Gastrocnemius medialis (tissue), 4 donors: ENCODE measurements at regions not wholly inside any gene's neighbourhood (a gene's known extent, or its start where the extent isn't known, plus 50 kb on each side); places are given as distances from the start of the nearest gene placed in this dataset.

Experiments
- CTCF ChIP-seq, 5 experiments: fragments of 450-650 bp in 3 of 5; fragments of 200-600 bp in 2 of 5; sonication (generic) in 2 of 5; IDR thresholded peaks in 4 of 5; conservative IDR thresholded peaks in 1 of 5; 1 replicate in 4 of 5; 2 replicates in 1 of 5; pipeline ENCODE4 v1.5.1; 2016 to 2019; ENCODE audit warnings: antibody characterized with exemption in 5 of 5, mild to moderate bottlenecking in 3 of 5, moderate library complexity in 3 of 5
- POLR2A ChIP-seq, 2 donors: fragments of 450-650 bp; IDR thresholded peaks; one replicate each; pipeline ENCODE4 v1.6.1; 2017; ENCODE audit warnings: antibody characterized with exemption in 2 of 2, mild to moderate bottlenecking in 2 of 2, moderate library complexity in 2 of 2

- TF ChIP-seq POLR2A (IDR thresholded peaks at IDR 0.05) (no peak), CTCF (IDR thresholded peaks at IDR 0.05 in 4 of 5, conservative IDR thresholded peaks at IDR 0.05 in 1 of 5) (no peak)
Measured at GRCh38 chr1:187074445-187075048, 245.8 kb downstream of the PLA2G4A start.
